GM21825 (cell line): ENCODE measurements at regions not wholly inside any gene's neighbourhood (a gene's known extent, or its start where the extent isn't known, plus 50 kb on each side); places are given as distances from the start of the nearest gene placed in this dataset.
"Not testable (repeated sequence)": the region's sequence is repeated elsewhere in the genome, so short reads cannot be mapped to it uniquely, and the experiment has no call there.

ENCODE experiments used
- ATAC-seq: cut with Tn5 transposase; IDR thresholded peaks from one replicate; pipeline ENCODE4 v1.9.1; 2021; ENCODE audit warnings: mild to moderate bottlenecking, moderate library complexity; ENCODE audit not compliant: unreplicated experiment

DNA sequence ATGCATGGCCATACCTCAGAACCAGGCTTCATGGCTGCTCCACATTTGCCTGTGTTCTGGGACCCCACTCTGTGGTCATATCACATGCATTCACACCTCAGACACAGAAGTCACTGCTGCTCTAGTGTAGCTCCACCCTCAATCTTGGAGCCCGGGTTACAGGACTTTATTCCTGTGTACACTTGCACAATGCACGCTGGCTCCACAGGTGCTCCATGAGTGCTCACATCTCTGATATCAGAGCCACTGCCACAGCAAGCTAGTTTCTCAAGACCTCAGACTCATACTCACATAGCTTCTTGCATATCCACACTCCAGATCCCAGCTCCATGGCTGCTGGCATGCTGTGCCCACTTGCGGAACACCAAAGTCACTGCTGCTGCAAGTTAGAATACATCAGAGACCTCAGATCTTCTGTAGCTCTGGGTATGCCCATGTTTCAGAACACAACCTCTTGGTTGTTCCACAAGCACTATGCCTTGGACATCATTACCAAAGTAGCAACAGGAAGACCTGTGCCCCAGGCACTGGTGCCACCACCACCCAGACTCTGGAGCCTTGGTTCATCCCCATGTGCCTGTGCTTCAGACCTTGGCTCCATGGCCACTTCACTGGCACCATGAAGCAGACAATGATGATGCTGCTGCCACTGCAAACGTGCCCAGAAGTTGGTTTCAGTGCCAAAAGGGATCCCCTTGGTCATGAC is 269.5 kb upstream of the PCDH20 start:
- ATAC-seq = no peak

DNA sequence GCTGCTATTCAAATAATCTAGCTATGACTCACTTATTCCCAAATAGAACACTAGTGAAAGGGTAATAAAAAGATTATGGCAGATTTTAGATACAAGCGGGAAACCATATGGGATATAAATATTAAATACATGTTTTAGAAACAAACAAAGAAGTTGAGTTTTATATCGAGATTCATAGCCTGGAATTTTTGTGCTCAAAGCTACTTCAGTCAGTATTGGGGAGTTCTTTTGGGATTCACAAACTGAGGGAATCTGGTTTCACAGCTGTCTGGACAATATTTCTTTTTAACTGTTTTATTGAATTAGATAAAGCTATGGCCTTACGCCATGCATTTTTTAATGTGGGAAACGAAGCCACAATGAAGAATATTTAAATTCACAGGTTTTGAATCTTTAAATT is 257.1 kb upstream of the PCDH20 start:
- ATAC-seq = no peak

- ATAC-seq = no peak
Measured at GRCh38 chr13:61670384-61671161, 254.9 kb upstream of the PCDH20 start.

DNA sequence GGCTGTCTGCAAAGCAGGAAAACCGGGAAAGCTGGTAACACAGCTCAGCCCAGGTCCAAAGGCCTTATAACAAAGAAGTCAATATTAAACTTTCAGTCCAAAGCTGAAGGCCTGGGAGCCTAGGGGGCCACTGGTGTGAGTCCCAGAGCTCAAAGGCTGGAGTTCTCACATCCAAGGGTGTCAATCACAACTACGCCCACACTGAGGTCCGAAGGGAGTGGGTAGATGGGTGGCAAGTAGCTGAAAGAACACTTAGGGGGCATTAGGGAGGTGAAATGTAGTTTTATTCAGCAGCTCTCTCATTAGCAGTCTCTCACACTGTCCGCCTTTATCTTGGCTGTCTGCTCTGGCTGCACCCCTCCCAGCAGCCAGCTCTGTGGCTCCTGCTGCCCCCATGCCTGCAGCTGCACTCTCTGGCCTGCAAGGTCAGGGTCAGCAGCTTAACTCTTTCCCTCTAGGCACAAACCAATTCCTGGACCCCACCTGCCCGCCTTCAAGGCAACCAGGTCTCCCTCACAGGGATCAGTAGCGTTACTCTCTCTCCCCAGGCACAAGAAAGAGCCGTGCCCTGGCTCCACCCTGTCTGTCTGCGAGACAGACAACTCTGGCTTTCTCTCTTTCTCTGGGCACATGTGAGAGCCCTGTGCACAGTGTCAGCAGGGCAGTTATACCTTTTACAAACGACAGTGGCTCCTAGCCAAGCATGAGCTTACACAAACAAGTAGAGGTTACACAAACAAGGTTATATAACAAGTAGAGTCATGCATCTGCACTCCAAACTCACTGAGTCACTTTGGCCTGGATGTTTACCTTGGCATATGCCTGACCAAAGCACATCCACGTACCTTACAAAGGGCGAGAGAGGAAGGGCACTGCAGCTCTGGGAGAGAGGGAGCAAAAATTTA is 249.4 kb upstream of the PCDH20 start:
- no peak for ATAC-seq

- ATAC-seq = no peak
Measured at GRCh38 chr13:61654481-61654880, 238.8 kb upstream of the PCDH20 start.

- no peak for ATAC-seq
Measured at GRCh38 chr13:61648547-61648946, 232.9 kb upstream of the PCDH20 start.

GRCh38 chr13:61612192-61612591 is 196.5 kb upstream of the PCDH20 start:
- no peak for ATAC-seq

DNA sequence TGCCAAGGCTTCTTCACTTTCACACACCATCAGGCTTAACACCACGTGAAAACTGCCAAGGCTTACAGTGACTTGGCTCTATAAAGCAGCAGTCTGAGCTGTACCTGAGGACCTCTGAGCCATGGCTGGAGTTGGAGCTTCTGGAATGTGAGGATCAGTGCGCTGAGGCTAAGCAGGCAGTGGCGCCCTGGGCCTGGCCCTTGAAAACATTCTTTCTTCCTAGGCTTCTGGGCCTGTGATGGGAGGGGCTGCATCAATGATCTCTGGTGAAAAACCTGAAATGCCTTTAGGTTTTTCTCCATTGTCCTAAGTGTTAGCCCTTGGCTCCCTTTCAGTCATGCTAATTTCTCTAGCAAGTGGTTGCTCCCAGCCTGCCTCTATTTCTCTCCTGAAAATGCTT is 192.5 kb upstream of the PCDH20 start:
- no peak for ATAC-seq

GRCh38 chr13:61600360-61601033 is 184.8 kb upstream of the PCDH20 start:
- ATAC-seq = no peak

- ATAC-seq = no peak
Measured at GRCh38 chr13:61592489-61592888, 176.8 kb upstream of the PCDH20 start.

DNA sequence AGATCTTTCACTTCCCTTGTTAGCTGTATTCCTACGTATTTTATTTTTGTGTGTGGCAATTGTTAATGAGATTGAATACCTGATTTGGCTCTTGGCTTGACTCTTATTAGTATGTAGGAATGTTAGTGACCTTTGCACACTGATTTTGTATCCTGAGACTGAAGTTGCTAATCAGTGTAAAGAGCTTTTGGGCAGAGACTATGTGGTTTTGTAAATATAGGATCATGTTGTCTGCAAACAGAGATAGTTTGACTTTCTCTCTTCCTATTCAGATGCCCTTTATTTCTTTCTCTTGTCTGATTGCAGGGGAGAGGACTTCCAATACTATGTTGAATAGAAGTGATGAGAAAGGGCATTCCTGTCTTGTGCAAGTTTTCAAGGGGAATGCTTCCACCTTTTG is 160.3 kb upstream of the PCDH20 start:
- no peak for ATAC-seq

DNA sequence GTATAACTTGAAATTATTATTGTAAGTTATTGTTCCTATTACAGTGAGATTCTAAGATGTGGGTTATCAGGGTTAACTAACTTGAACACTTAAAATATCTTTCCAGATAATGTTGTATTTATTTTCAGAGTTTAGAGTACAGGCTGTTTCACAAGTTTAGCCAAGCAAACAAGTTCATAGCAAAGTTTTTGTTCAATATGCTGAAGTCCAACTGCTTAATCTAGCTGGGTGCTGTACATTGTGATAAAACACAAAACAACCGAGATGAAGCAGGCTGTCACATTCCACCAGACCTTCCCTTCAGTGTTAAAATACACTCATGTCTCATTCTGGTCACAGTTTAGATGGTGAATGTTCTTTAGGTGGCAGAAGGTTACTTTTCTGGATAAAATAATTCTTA is 148.0 kb upstream of the PCDH20 start:
- ATAC-seq = no peak

GRCh38 chr13:61546911-61547310 is 131.3 kb upstream of the PCDH20 start:
- ATAC-seq = no peak

DNA sequence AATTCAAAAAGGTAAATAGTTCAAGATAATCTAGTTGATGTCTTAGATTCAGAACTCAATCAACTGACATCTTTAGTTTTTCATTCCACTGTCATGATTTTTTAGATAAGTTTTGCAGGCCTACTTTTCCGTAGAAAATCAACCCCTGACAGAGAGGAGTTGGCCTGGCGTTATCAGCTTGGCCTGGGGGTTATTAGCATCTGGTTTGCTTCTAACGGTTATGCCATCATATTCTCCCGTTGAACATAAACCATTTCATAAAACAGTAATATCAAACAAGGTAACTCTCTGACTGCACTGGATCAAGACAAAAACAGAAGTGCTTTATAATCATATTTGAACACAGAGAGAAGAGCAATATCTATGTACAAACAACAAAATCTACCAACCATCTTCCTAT is 130.8 kb upstream of the PCDH20 start:
- no peak for ATAC-seq

DNA sequence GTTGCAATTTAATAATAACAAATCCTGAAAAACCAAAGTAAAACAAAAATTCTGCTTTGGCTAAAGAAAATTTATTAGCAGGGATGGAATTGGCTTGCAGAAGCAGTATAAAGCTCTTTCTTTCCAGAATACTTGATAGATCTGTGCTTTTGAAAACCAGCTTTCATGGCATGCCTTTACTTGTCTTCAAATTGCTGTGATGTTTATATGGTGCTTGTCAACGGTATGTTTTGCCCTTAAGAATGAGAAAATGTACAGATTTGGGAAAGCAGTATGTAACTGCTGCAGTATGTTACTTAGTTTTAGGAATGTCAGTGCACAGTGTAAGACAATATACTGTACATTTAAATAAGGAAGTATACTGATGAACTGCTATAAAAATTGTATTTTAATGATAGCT is 120.8 kb upstream of the PCDH20 start:
- no peak for ATAC-seq

GRCh38 chr13:61531383-61532065 is 115.9 kb upstream of the PCDH20 start:
- ATAC-seq = no peak

DNA sequence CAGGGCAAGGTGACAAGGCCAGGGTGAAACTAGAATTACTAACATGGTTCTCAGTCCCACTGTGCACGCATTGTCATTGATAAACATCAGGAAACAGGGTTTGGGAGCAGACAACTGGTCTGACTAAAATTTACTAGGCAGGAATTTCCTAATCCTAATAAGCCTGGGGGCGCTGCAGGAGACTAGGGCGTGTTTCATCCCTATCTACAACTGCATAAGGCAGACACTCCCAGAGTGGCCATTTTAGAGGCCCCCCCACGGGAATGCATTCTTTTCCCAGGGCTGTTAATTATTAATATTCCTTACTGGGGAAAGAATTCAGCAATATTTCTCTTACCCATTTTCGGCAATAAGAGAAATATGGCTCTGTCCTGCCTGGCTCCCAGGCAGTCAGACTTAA is 103.6 kb upstream of the PCDH20 start:
- ATAC-seq = not testable (repeated sequence)

DNA sequence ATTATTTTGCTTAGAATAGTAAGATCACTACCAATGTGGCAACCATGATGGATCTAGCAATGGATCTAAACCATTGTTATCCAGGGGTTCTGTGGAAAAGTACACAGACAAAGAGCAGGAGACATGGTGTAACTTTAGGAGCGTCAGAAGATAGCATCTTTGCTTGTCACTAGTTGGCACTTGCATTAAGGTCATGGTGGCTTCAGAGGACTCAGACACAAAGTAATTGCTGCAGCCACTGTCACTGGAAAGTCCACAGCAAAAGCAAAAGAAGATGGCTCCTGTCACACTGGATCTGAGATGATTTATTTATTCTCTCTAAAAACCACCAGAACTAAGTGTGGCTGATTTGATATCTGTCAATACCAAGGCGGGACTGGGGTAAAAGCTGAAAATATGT is 93.3 kb upstream of the PCDH20 start:
- ATAC-seq = no peak

- ATAC-seq = no peak
Measured at GRCh38 chr13:61500176-61500575, 84.5 kb upstream of the PCDH20 start.

DNA sequence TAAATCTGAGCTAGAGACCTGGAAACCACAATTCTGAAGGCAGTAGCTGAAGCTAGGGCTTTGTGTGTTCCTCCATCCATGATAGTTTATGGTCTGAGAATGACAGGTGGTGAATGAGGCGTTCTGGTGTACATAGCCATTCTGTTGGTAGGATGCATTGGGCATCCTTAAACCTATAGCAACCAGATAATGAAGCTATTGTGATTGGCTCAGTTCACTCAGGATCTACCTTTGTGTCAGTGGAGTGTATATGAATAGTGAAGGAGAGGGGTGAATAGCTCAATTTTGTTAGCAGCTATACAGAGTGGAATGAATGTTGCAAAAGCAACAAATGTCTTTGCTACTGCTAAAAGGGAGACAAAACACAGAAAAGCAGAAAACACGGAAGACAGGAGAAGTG is 80.0 kb upstream of the PCDH20 start:
- no peak for ATAC-seq
